ENCODE measurements at regions not wholly inside any gene's neighbourhood (a gene's known extent, or its start where the extent isn't known, plus 50 kb on each side); places are given as distances from the start of the nearest gene placed in this dataset.

- no peak for TF ChIP-seq CTCF (IDR thresholded peaks at IDR 0.05)
- no peak for TF ChIP-seq POLR2A (IDR thresholded peaks at IDR 0.05)
Measured at GRCh38 chr3:40717471-40717870, 192.7 kb downstream of the ZNF621 start.

Measured in breast epithelium (tissue), 3 donors.